ENCODE measurements at regions not wholly inside any gene's neighbourhood (a gene's known extent, or its start where the extent isn't known, plus 50 kb on each side); places are given as distances from the start of the nearest gene placed in this dataset.
A peak's percentile ranks its signal among the peaks of the same experiment; 100 is the strongest.

- peaks cover 2% of the 10 kb centered on the region for H3K27me3 ChIP-seq (ENCODE audit: control insufficient read depth, insufficient read depth, low read length)
- no peak overlapping the region for H2AFZ ChIP-seq (ENCODE audit: low read length)
- peaks cover 2% of the 10 kb centered on the region for H3K4me1 ChIP-seq (ENCODE audit: control insufficient read depth, extremely low read depth, insufficient read depth, low read length)
- peak overlapping the region; percentile 33 for H3K4me2 ChIP-seq (ENCODE audit: extremely low read depth, insufficient read depth, low read length)
- no peak overlapping the region for H3K27ac ChIP-seq (ENCODE audit: insufficient read depth, low read length)
- TF ChIP-seq EZH2 (IDR thresholded peaks at IDR 0.05; ENCODE audit: low read length, missing control alignments) (no peak), CTCF (conservative IDR thresholded peaks at IDR 0.05 in 1 of 2, IDR thresholded peaks at IDR 0.05 in 1 of 2; ENCODE audit: low read depth in 1 of 2, low read length in 2 of 2) (no peak)
- no peaks in the 10 kb centered on the region for H3K9me3 ChIP-seq (ENCODE audit: control insufficient read depth, insufficient read depth, low read depth, low read length)
- H3K36me3 ChIP-seq (ENCODE audit: control insufficient read depth, insufficient read depth, low read length) = no peaks in the 10 kb centered on the region
- DNase-seq (ENCODE audit: low read depth in 2 of 2) = peak; percentile 82 to 98
- H3K4me3 ChIP-seq (replicated peaks in 1 of 4; ENCODE audit: control extremely low read depth in 1 of 4, insufficient read depth in 1 of 4, low read depth in 3 of 4, low read length in 4 of 4) = no peak overlapping the region
- no peak overlapping the region for H3K9ac ChIP-seq (ENCODE audit: insufficient read depth, low read length)
- no peaks in the 10 kb centered on the region for H3K79me2 ChIP-seq (ENCODE audit: control insufficient read depth, insufficient read depth, low read length)
- no peaks in the 10 kb centered on the region for H4K20me1 ChIP-seq (ENCODE audit: control insufficient read depth, extremely low read depth, insufficient read depth, low read length)
Measured at GRCh38 chr11:34749666-34750659, 129.1 kb downstream of the EHF start.

- Histone ChIP-seq H2AFZ (ENCODE audit: low read length) (no peak overlapping the region), H3K36me3 (ENCODE audit: control insufficient read depth, insufficient read depth, low read length) (no peaks in the 10 kb centered on the region), H3K4me2 (ENCODE audit: extremely low read depth, insufficient read depth, low read length) (no peak overlapping the region), H3K27me3 (ENCODE audit: control insufficient read depth, insufficient read depth, low read length) (peaks cover 2% of the 10 kb centered on the region), H3K4me1 (ENCODE audit: control insufficient read depth, extremely low read depth, insufficient read depth, low read length) (peaks cover 2% of the 10 kb centered on the region), H3K9me3 (ENCODE audit: control insufficient read depth, insufficient read depth, low read depth, low read length) (no peaks in the 10 kb centered on the region), H3K79me2 (ENCODE audit: control insufficient read depth, insufficient read depth, low read length) (no peaks in the 10 kb centered on the region), H3K9ac (ENCODE audit: insufficient read depth, low read length) (no peak overlapping the region), H3K4me3 (replicated peaks in 1 of 4; ENCODE audit: control extremely low read depth in 1 of 4, insufficient read depth in 1 of 4, low read depth in 3 of 4, low read length in 4 of 4) (no peak overlapping the region), H4K20me1 (ENCODE audit: control insufficient read depth, extremely low read depth, insufficient read depth, low read length) (no peaks in the 10 kb centered on the region), H3K27ac (ENCODE audit: insufficient read depth, low read length) (no peak overlapping the region)
- DNase-seq (ENCODE audit: low read depth in 2 of 2) = no peak
- TF ChIP-seq EZH2 (IDR thresholded peaks at IDR 0.05; ENCODE audit: low read length, missing control alignments) (no peak), CTCF (conservative IDR thresholded peaks at IDR 0.05 in 1 of 2, IDR thresholded peaks at IDR 0.05 in 1 of 2; ENCODE audit: low read depth in 1 of 2, low read length in 2 of 2) (no peak)
Measured at GRCh38 chr11:34748036-34748435, 127.1 kb downstream of the EHF start.

- no peak overlapping the region for H3K4me3 ChIP-seq (replicated peaks in 1 of 4; ENCODE audit: control extremely low read depth in 1 of 4, insufficient read depth in 1 of 4, low read depth in 3 of 4, low read length in 4 of 4)
- H3K27ac ChIP-seq (ENCODE audit: insufficient read depth, low read length) = no peak overlapping the region
- H3K4me2 ChIP-seq (ENCODE audit: extremely low read depth, insufficient read depth, low read length) = no peak overlapping the region
- DNase-seq (ENCODE audit: low read depth in 2 of 2) = no peak
- no peaks in the 10 kb centered on the region for H3K79me2 ChIP-seq (ENCODE audit: control insufficient read depth, insufficient read depth, low read length)
- no peaks in the 10 kb centered on the region for H4K20me1 ChIP-seq (ENCODE audit: control insufficient read depth, extremely low read depth, insufficient read depth, low read length)
- TF ChIP-seq EZH2 (IDR thresholded peaks at IDR 0.05; ENCODE audit: low read length, missing control alignments) = no peak
- TF ChIP-seq CTCF (conservative IDR thresholded peaks at IDR 0.05 in 1 of 2, IDR thresholded peaks at IDR 0.05 in 1 of 2; ENCODE audit: low read depth in 1 of 2, low read length in 2 of 2) = no peak
- no peak overlapping the region for H3K9ac ChIP-seq (ENCODE audit: insufficient read depth, low read length)
- H3K4me1 ChIP-seq (ENCODE audit: control insufficient read depth, extremely low read depth, insufficient read depth, low read length) = peaks cover 2% of the 10 kb centered on the region
- H3K27me3 ChIP-seq (ENCODE audit: control insufficient read depth, insufficient read depth, low read length) = peaks cover 2% of the 10 kb centered on the region
- H3K36me3 ChIP-seq (ENCODE audit: control insufficient read depth, insufficient read depth, low read length) = no peaks in the 10 kb centered on the region
- H3K9me3 ChIP-seq (ENCODE audit: control insufficient read depth, insufficient read depth, low read depth, low read length) = no peaks in the 10 kb centered on the region
- H2AFZ ChIP-seq (ENCODE audit: low read length) = no peak overlapping the region
Measured at GRCh38 chr11:34747251-34747650, 126.4 kb downstream of the EHF start.
